H1 (cell line): ENCODE measurements at regions not wholly inside any gene's neighbourhood (a gene's known extent, or its start where the extent isn't known, plus 50 kb on each side); places are given as distances from the start of the nearest gene placed in this dataset.

Experiments used
- CTCF ChIA-PET: fragments of 300-600 bp; sonication (Branson Sonifier 250); formaldehyde crosslinking; loops from one replicate; lab custom pipeline; 2021; ENCODE audit not compliant: partially characterized antibody; lab: Charles Lee
- POLR2A ChIA-PET: fragments of 300-600 bp; sonication (Branson Sonifier 250); formaldehyde crosslinking; loops from one replicate; lab custom pipeline; 2021; ENCODE audit warnings: inconsistent platforms; ENCODE audit not compliant: partially characterized antibody; lab: Charles Lee
- DNase-seq, 2 experiments: peaks; one replicate each; pipeline versions ENCODE4 v3.0.0 to v3.0.0-alpha.2; 2010 to 2022; ENCODE audit warnings: low spot score in 2 of 2, low read depth in 1 of 2, mixed read lengths in 1 of 2
- FAIRE-seq: peaks from 2 replicates; lab custom pipeline; 2011; peaks lifted over from hg19 to GRCh38; lab: Jason Lieb, UNC
- H2AFZ ChIP-seq: 2 replicates; pipeline ENCODE4 v1.8.1; 2012; ENCODE audit warnings: low read length, inconsistent platforms
- H2AK5ac ChIP-seq: 2 replicates; pipeline ENCODE4 v1.6.1; 2013; ENCODE audit warnings: low read depth, low read length
- H2BK120ac ChIP-seq: replicated peaks from 2 replicates; pipeline ENCODE3; 2013; ENCODE audit warnings: low read depth, low read length, inconsistent platforms
- H2BK12ac ChIP-seq: 2 replicates; pipeline ENCODE4 v1.6.1; 2013; ENCODE audit warnings: low read depth, low read length
- H2BK15ac ChIP-seq: 2 replicates; pipeline ENCODE4 v1.6.1; 2013; ENCODE audit warnings: low read length
- H2BK20ac ChIP-seq: 2 replicates; pipeline ENCODE4 v1.6.1; 2013; ENCODE audit warnings: low read length
- H2BK5ac ChIP-seq: 2 replicates; pipeline ENCODE4 v1.6.1; 2013; ENCODE audit warnings: low read depth, low read length
- H3K14ac ChIP-seq: 2 replicates; pipeline ENCODE4 v1.6.1; 2013; ENCODE audit warnings: inconsistent platforms; ENCODE audit not compliant: insufficient read length
- H3K18ac ChIP-seq: 2 replicates; pipeline ENCODE4 v1.6.1; 2013; ENCODE audit warnings: low read length; ENCODE audit errors: extremely low read depth
- H3K23ac ChIP-seq: 2 replicates; pipeline ENCODE4 v1.6.1; 2013; ENCODE audit warnings: inconsistent platforms; ENCODE audit not compliant: insufficient read length
- H3K23me2 ChIP-seq: 2 replicates; pipeline ENCODE4 v1.6.1; 2013; ENCODE audit warnings: low read depth, low read length
- H3K27ac ChIP-seq: 2 replicates; pipeline ENCODE4 v1.6.1; 2011; ENCODE audit warnings: low read depth, low read length, inconsistent platforms
- H3K27me3 ChIP-seq, 4 experiments: replicated peaks in 1 of 4; 1 replicate in 1 of 4; 2 replicates in 3 of 4; pipeline versions ENCODE4 v1.6.1 to v1.8.1; 2011 to 2013; ENCODE audit warnings: low read length in 3 of 4, mild to moderate bottlenecking in 3 of 4, inconsistent platforms in 2 of 4, mixed read lengths in 2 of 4, moderate library complexity in 1 of 4; ENCODE audit not compliant: control insufficient read depth in 3 of 4, insufficient read depth in 3 of 4; ENCODE audit errors: extremely low read depth in 1 of 4
- H3K36me3 ChIP-seq, 4 experiments: 2 replicates each; pipeline versions ENCODE4 v1.6.1 to v1.8.1; 2011 to 2013; ENCODE audit warnings: mild to moderate bottlenecking in 4 of 4, low read length in 3 of 4, moderate library complexity in 2 of 4, control low read depth in 1 of 4, inconsistent platforms in 1 of 4; ENCODE audit not compliant: insufficient read depth in 4 of 4, control insufficient read depth in 2 of 4
- H3K4ac ChIP-seq: replicated peaks from 2 replicates; pipeline ENCODE3; 2013; ENCODE audit warnings: low read length, low read depth, mixed read lengths, inconsistent platforms; ENCODE audit not compliant: insufficient read length
- H3K4me1 ChIP-seq, 4 experiments: replicated peaks in 1 of 4; 1 replicate in 1 of 4; 2 replicates in 3 of 4; pipeline versions ENCODE4 v1.6.1 to v1.8.1; 2011 to 2013; ENCODE audit warnings: low read length in 3 of 4, inconsistent platforms in 2 of 4, mixed read lengths in 1 of 4; ENCODE audit not compliant: insufficient read depth in 4 of 4, control insufficient read depth in 3 of 4
- H3K4me2 ChIP-seq, 2 experiments: 2 replicates each; pipeline versions ENCODE4 v1.6.1 to v1.8.1; 2011 to 2013; ENCODE audit warnings: low read depth in 2 of 2, low read length in 2 of 2, control low read depth in 1 of 2, inconsistent platforms in 1 of 2, mild to moderate bottlenecking in 1 of 2; ENCODE audit not compliant: insufficient read depth in 1 of 2
- H3K4me3 ChIP-seq, 4 experiments: fragments of 200-600, 300-600 bp in 1 of 4; sonication (generic), shearing (Covaris generic), sonication (Bioruptor Twin) in 1 of 4; 2 replicates each; pipeline versions ENCODE4 v1.5.1 to v1.8.1; 2011 to 2016; ENCODE audit warnings: low read length in 4 of 4, low read depth in 3 of 4, control low read depth in 2 of 4, inconsistent platforms in 2 of 4, mild to moderate bottlenecking in 2 of 4, mixed read lengths in 1 of 4, moderate library complexity in 1 of 4; ENCODE audit not compliant: insufficient read depth in 2 of 4; ENCODE audit errors: extremely low read depth in 1 of 4
- H3K56ac ChIP-seq: replicated peaks from 2 replicates; pipeline ENCODE3; 2013; ENCODE audit warnings: low read depth, mild to moderate bottlenecking, mixed read lengths, low read length, inconsistent platforms; ENCODE audit not compliant: insufficient read length
- H3K79me1 ChIP-seq: 2 replicates; pipeline ENCODE4 v1.6.1; 2013; ENCODE audit warnings: low read depth, low read length, control low read depth
- H3K79me2 ChIP-seq, 2 experiments: 2 replicates each; pipeline versions ENCODE4 v1.6.1 to v1.8.1; 2012 to 2013; ENCODE audit warnings: low read length in 2 of 2, mild to moderate bottlenecking in 2 of 2, inconsistent platforms in 1 of 2; ENCODE audit not compliant: insufficient read depth in 2 of 2, control insufficient read depth in 1 of 2
- H3K9ac ChIP-seq, 4 experiments: replicated peaks in 1 of 4; 1 replicate in 1 of 4; 2 replicates in 3 of 4; pipeline versions ENCODE4 v1.6.1 to v1.8.1; 2011 to 2013; ENCODE audit warnings: low read depth in 3 of 4, low read length in 3 of 4, control low read depth in 2 of 4, mild to moderate bottlenecking in 2 of 4, moderate library complexity in 2 of 4, inconsistent platforms in 1 of 4; ENCODE audit errors: extremely low read depth in 1 of 4
- H3K9me3 ChIP-seq, 2 experiments: 2 replicates each; pipeline versions ENCODE4 v1.6.1 to v1.8.1; 2012 to 2013; ENCODE audit warnings: mild to moderate bottlenecking in 2 of 2, moderate library complexity in 2 of 2, control low read depth in 1 of 2, inconsistent platforms in 1 of 2, low read depth in 1 of 2, low read length in 1 of 2, mixed read lengths in 1 of 2; ENCODE audit not compliant: insufficient read depth in 2 of 2
- H4K20me1 ChIP-seq, 2 experiments: replicated peaks in 1 of 2; 2 replicates each; pipeline versions ENCODE3 to v1.8.1; 2011 to 2013; ENCODE audit warnings: inconsistent platforms in 2 of 2, low read length in 2 of 2, mild to moderate bottlenecking in 1 of 2; ENCODE audit not compliant: insufficient read depth in 2 of 2, control insufficient read depth in 1 of 2
- H4K5ac ChIP-seq: 2 replicates; pipeline ENCODE4 v1.6.1; 2013; ENCODE audit warnings: low read length, low read depth, mixed read lengths, inconsistent platforms; ENCODE audit not compliant: insufficient read length
- H4K8ac ChIP-seq: 2 replicates; pipeline ENCODE4 v1.8.0; 2013; ENCODE audit warnings: mild to moderate bottlenecking, moderate library complexity, low read length, inconsistent platforms; ENCODE audit not compliant: insufficient read depth; ENCODE audit errors: extremely low read depth
- H4K91ac ChIP-seq: replicated peaks from 2 replicates; pipeline ENCODE3; 2013; ENCODE audit warnings: low read length, mixed read lengths, inconsistent platforms; ENCODE audit not compliant: insufficient read length
- ATF3 ChIP-seq: IDR thresholded peaks from 2 replicates; pipeline ENCODE4 v1.6.1; 2011; ENCODE audit warnings: low read depth, mild to moderate bottlenecking, low read length; ENCODE audit not compliant: insufficient read depth
- CEBPB ChIP-seq: IDR thresholded peaks from 2 replicates; pipeline ENCODE4 v1.6.1; 2012; ENCODE audit warnings: low read depth, low read length
- CHD1 ChIP-seq: IDR thresholded peaks from 2 replicates; pipeline ENCODE4 v1.6.1; 2012; ENCODE audit warnings: low read depth, low read length, improper control_type of control experiment
- CHD2 ChIP-seq: IDR thresholded peaks from 2 replicates; pipeline ENCODE4 v1.6.1; 2012; ENCODE audit warnings: low read length, improper control_type of control experiment
- GTF2F1 ChIP-seq: IDR thresholded peaks from 2 replicates; pipeline ENCODE4 v1.6.1; 2012; ENCODE audit warnings: low read depth, low read length, improper control_type of control experiment, borderline replicate concordance
- JUND ChIP-seq: IDR thresholded peaks from 2 replicates; pipeline ENCODE4 v1.6.1; 2011; ENCODE audit warnings: mild to moderate bottlenecking, improper control_type of control experiment, low read length
- KDM4A ChIP-seq: IDR thresholded peaks from one replicate; pipeline ENCODE4 v1.7.1; 2012; ENCODE audit warnings: low read depth, mild to moderate bottlenecking, moderate library complexity, low read length, inconsistent platforms; ENCODE audit not compliant: severe bottlenecking
- NANOG ChIP-seq: IDR thresholded peaks from 2 replicates; pipeline ENCODE4 v1.6.1; 2011; ENCODE audit warnings: low read length, low read depth, mild to moderate bottlenecking, inconsistent platforms; ENCODE audit not compliant: insufficient read depth, poor library complexity, severe bottlenecking
- SIN3A ChIP-seq, 2 experiments: IDR thresholded peaks in 1 of 2; conservative IDR thresholded peaks in 1 of 2; 2 replicates each; pipeline ENCODE4 v1.6.1; 2011 to 2012; ENCODE audit warnings: low read length in 2 of 2, improper control_type of control experiment in 1 of 2, low read depth in 1 of 2, mild to moderate bottlenecking in 1 of 2
- SP1 ChIP-seq: IDR thresholded peaks from 2 replicates; pipeline ENCODE4 v1.6.1; 2011; ENCODE audit warnings: low read depth, low read length
- SP2 ChIP-seq: IDR thresholded peaks from 2 replicates; pipeline ENCODE4 v1.6.1; 2012; ENCODE audit warnings: mild to moderate bottlenecking, low read length, inconsistent platforms
- TAF1 ChIP-seq: IDR thresholded peaks from 2 replicates; pipeline ENCODE4 v1.6.1; 2011; ENCODE audit warnings: mild to moderate bottlenecking, low read depth, low read length
- TCF12 ChIP-seq: IDR thresholded peaks from 2 replicates; pipeline ENCODE4 v1.6.1; 2011; ENCODE audit warnings: low read depth, mild to moderate bottlenecking, low read length
- USF2 ChIP-seq: IDR thresholded peaks from 2 replicates; pipeline ENCODE4 v1.6.1; 2011; ENCODE audit warnings: low read length, improper control_type of control experiment
- WGBS, 2 experiments: shearing (Covaris generic) in 1 of 2; methylation state at CpG; one replicate each; pipeline versions ENCODE4 v1.1.6 to v1.1.7; 2013 to 2015; ENCODE audit warnings: low lambda C conversion rate in 2 of 2, mixed read lengths in 2 of 2, inconsistent platforms in 1 of 2, low coverage in 1 of 2, missing lambda C conversion rate in 1 of 2; ENCODE audit not compliant: insufficient replicate concordance in 2 of 2, insufficient coverage in 1 of 2, insufficient read length in 1 of 2; ENCODE audit errors: extremely low coverage in 1 of 2, missing lambda C conversion rate in 1 of 2; 5-methylcytosine and 5-hydroxymethylcytosine counted together

GRCh38 chr1:82065916-82066315 is 265.2 kb downstream of the ADGRL2 start:
- Histone ChIP-seq H2BK5ac (no peak overlapping the region), H3K9ac (no peak overlapping the region), H3K9me3 (no peaks in the 10 kb centered on the region), H4K20me1 (no peaks in the 10 kb centered on the region), H3K79me2 (no peaks in the 10 kb centered on the region), H2AFZ (no peak overlapping the region), H3K14ac (no peak overlapping the region), H2BK15ac (no peak overlapping the region), H2BK120ac (no peak overlapping the region), H3K4ac (no peak overlapping the region), H3K36me3 (no peaks in the 10 kb centered on the region), H3K27me3 (peaks cover 0 to 1% (median 0%) of the 10 kb centered on the region in 4 experiments; a peak in 1 of 7 replicates), H4K91ac (no peak overlapping the region), H3K4me3 (no peak overlapping the region), H3K23me2 (no peaks in the 10 kb centered on the region), H3K27ac (no peak overlapping the region), H2BK20ac (no peak overlapping the region), H2BK12ac (no peak overlapping the region), H3K18ac (no peak overlapping the region), H4K8ac (no peak overlapping the region), H3K56ac (no peak overlapping the region), H2AK5ac (no peak overlapping the region), H4K5ac (no peak overlapping the region), H3K79me1 (no peaks in the 10 kb centered on the region), H3K4me2 (no peak overlapping the region), H3K23ac (no peak overlapping the region), H3K4me1 (no peaks in the 10 kb centered on the region)
- FAIRE-seq (no peak), DNase-seq (no peak)
- WGBS, 2 experiments, result 82% methylated on average over 3 of the region's 4 CpGs; no CpG with 5 or more reads in 1 of the 2 experiments
- ChIA-PET POLR2A (no interaction called here), CTCF (interaction anchor here (1.3 to 3.2 kb wide), 2 partner anchors 10 to 24 kb away, joined by 3 to 15 read pairs; no protein-coding TSS in a partner anchor)
- TF ChIP-seq JUND, result no peak
- no peak for TF ChIP-seq SIN3A (conservative IDR thresholded peaks at IDR 0.05 in 1 of 2, IDR thresholded peaks at IDR 0.05 in 1 of 2; ENCODE audit: low read depth in 1 of 2, low read length in 2 of 2)
- TF ChIP-seq TCF12, result no peak
- TF ChIP-seq SP1, result no peak
- TF ChIP-seq USF2, result no peak
- no peak for TF ChIP-seq GTF2F1
- no peak for TF ChIP-seq NANOG
- no peak for TF ChIP-seq KDM4A
- TF ChIP-seq TAF1, result no peak
- no peak for TF ChIP-seq SP2
- TF ChIP-seq CEBPB, result no peak
- no peak for TF ChIP-seq CHD1
- TF ChIP-seq CHD2, result no peak
- TF ChIP-seq ATF3, result no peak
